GM23248 (cell line): ENCODE measurements at regions not wholly inside any gene's neighbourhood (a gene's known extent, or its start where the extent isn't known, plus 50 kb on each side); places are given as distances from the start of the nearest gene placed in this dataset.

Experiments used
- EZH2 ChIP-seq: fragments of 200-600 bp; sonication (generic); IDR thresholded peaks from 2 replicates; pipeline ENCODE4 v1.6.1; 2018; ENCODE audit warnings: antibody characterized with exemption, mild to moderate bottlenecking; ENCODE audit not compliant: insufficient read depth, poor library complexity, severe bottlenecking
- EZH2phosphoT487 ChIP-seq: fragments of 200-600 bp; sonication (generic); IDR thresholded peaks from 2 replicates; pipeline ENCODE4 v1.6.1; 2018; ENCODE audit warnings: antibody characterized with exemption, moderate library complexity, mild to moderate bottlenecking, low read depth; ENCODE audit not compliant: insufficient read depth

GRCh38 chr5:152901754-152902153 lies 496.7 kb upstream of the NMUR2 start:
- no peak for TF ChIP-seq EZH2
- TF ChIP-seq EZH2phosphoT487 = no peak
